NT2/D1 (cell line): ENCODE measurements at regions not wholly inside any gene's neighbourhood (a gene's known extent, or its start where the extent isn't known, plus 50 kb on each side); places are given as distances from the start of the nearest gene placed in this dataset.

Experiments
- SUZ12 ChIP-seq: IDR thresholded peaks from 2 replicates; pipeline ENCODE4 v1.6.1; 2011; ENCODE audit not compliant: insufficient read length, insufficient read depth; ENCODE audit errors: extremely low read depth
- ZNF274 ChIP-seq: IDR thresholded peaks from 2 replicates; pipeline ENCODE4 v1.6.1; 2011; ENCODE audit warnings: mild to moderate bottlenecking, low read depth, low read length

- TF ChIP-seq ZNF274 (no peak), SUZ12 (no peak)
These were observed 139.6 kb downstream of the TMCO5A start for GRCh38 chr15:38074029-38074428.
